Kidney (tissue), 13 donors: ENCODE measurements at regions not wholly inside any gene's neighbourhood (a gene's known extent, or its start where the extent isn't known, plus 50 kb on each side); places are given as distances from the start of the nearest gene placed in this dataset.

Source experiments
- DNase-seq, 5 donors: peaks; one replicate each; pipeline ENCODE4 v3.0.0-alpha.2; 2013 to 2020
- FAIRE-seq: peaks from 2 replicates; lab custom pipeline; 2012; peaks lifted over from hg19 to GRCh38; lab: Jason Lieb, UNC
- H3K27ac ChIP-seq, 2 donors: one replicate each; pipeline ENCODE4 v1.7.0; 2013; ENCODE audit warnings: low read depth in 2 of 2, low read length in 2 of 2, inconsistent platforms in 1 of 2
- H3K27me3 ChIP-seq: one replicate; pipeline ENCODE4 v1.7.1; 2013; ENCODE audit warnings: low read length, inconsistent platforms; ENCODE audit not compliant: control insufficient read depth, insufficient read depth
- H3K36me3 ChIP-seq, 3 donors: one replicate each; pipeline versions ENCODE4 v1.7.0 to v1.7.1; 2013; ENCODE audit warnings: low read length in 3 of 3, control low read depth in 1 of 3, inconsistent platforms in 1 of 3; ENCODE audit not compliant: insufficient read depth in 3 of 3, control insufficient read depth in 2 of 3
- H3K4me1 ChIP-seq, 3 donors: one replicate each; pipeline versions ENCODE4 v1.7.0 to v1.7.1; 2013; ENCODE audit warnings: low read length in 3 of 3, inconsistent platforms in 1 of 3, low read depth in 1 of 3; ENCODE audit not compliant: control insufficient read depth in 2 of 3, insufficient read depth in 2 of 3
- H3K4me3 ChIP-seq, 3 donors: one replicate each; pipeline versions ENCODE4 v1.7.0 to v1.8.1; 2013; ENCODE audit warnings: low read length in 3 of 3, control low read depth in 1 of 3, inconsistent platforms in 1 of 3
- H3K9ac ChIP-seq, 3 donors: one replicate each; pipeline versions ENCODE4 v1.7.0 to v1.7.1; 2013; ENCODE audit warnings: low read length in 3 of 3, control low read depth in 1 of 3, inconsistent platforms in 1 of 3
- H3K9me3 ChIP-seq, 3 donors: one replicate each; pipeline versions ENCODE4 v1.7.0 to v1.7.1; 2013; ENCODE audit warnings: low read length in 3 of 3, control low read depth in 1 of 3, inconsistent platforms in 1 of 3; ENCODE audit not compliant: control insufficient read depth in 2 of 3, insufficient read depth in 1 of 3
- intact Hi-C: fragments of 100-400 bp; cut with DNase I; formaldehyde crosslinking; loops from one replicate; pipeline ENCODE4 v1.11.1; 2022
- TF ChIP-seq, protein P1 (sequence below): IDR thresholded peaks from 3 replicates; pipeline ENCODE4 v1.5.1; 2012; ENCODE audit warnings: mild to moderate bottlenecking, moderate library complexity, borderline replicate concordance; ENCODE audit not compliant: insufficient read depth; ENCODE audit errors: extremely low read depth
- donor health status: control.
- donor health status: control.
- donor health status: control.
- donor health status: control.
- donor health status: control.
- donor health status: DM: yes; HTN: yes; CAD: no.
- donor health status: Normal renal cell carcinoma (clear cell type).

DNA sequence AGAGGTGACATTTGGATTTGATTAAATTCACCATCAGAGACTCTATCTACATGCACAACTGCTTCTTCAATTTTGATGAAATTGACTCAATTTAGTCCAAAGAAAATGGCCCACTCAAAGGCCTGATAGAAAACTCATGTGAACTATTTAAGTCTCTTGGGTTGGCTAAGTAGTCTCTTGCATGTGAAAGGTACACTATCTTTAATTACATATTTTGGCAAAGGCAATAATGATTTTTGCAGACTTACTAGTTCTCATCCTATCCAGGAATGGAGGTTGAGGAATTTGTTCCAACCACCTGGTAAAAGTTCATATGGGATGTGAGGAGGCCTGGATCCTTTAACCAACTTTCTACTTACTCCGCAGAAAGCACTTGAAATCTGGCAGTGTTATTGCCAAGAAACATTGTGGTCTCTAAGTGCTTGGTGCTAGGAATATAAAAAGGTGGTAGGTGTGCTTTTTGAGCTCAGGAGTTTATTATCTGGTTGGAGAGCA, 618.6 kb upstream of the MKI67 start:
- no peaks in the 10 kb centered on the region for H3K27me3 ChIP-seq
- no peak overlapping the region for H3K4me3 ChIP-seq
- no peaks in the 10 kb centered on the region for H3K36me3 ChIP-seq
- no peak overlapping the region for H3K27ac ChIP-seq
- H3K9me3 ChIP-seq: no peaks in the 10 kb centered on the region
- H3K9ac ChIP-seq: no peak overlapping the region
- DNase-seq: no peak
- TF ChIP-seq, protein P1, sequence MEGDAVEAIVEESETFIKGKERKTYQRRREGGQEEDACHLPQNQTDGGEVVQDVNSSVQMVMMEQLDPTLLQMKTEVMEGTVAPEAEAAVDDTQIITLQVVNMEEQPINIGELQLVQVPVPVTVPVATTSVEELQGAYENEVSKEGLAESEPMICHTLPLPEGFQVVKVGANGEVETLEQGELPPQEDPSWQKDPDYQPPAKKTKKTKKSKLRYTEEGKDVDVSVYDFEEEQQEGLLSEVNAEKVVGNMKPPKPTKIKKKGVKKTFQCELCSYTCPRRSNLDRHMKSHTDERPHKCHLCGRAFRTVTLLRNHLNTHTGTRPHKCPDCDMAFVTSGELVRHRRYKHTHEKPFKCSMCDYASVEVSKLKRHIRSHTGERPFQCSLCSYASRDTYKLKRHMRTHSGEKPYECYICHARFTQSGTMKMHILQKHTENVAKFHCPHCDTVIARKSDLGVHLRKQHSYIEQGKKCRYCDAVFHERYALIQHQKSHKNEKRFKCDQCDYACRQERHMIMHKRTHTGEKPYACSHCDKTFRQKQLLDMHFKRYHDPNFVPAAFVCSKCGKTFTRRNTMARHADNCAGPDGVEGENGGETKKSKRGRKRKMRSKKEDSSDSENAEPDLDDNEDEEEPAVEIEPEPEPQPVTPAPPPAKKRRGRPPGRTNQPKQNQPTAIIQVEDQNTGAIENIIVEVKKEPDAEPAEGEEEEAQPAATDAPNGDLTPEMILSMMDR: no peak
- FAIRE-seq: no peak
- peaks cover 0 to 5% (median 0%) of the 10 kb centered on the region in 3 donors for H3K4me1 ChIP-seq
- intact Hi-C loops: no loop called here

DNA sequence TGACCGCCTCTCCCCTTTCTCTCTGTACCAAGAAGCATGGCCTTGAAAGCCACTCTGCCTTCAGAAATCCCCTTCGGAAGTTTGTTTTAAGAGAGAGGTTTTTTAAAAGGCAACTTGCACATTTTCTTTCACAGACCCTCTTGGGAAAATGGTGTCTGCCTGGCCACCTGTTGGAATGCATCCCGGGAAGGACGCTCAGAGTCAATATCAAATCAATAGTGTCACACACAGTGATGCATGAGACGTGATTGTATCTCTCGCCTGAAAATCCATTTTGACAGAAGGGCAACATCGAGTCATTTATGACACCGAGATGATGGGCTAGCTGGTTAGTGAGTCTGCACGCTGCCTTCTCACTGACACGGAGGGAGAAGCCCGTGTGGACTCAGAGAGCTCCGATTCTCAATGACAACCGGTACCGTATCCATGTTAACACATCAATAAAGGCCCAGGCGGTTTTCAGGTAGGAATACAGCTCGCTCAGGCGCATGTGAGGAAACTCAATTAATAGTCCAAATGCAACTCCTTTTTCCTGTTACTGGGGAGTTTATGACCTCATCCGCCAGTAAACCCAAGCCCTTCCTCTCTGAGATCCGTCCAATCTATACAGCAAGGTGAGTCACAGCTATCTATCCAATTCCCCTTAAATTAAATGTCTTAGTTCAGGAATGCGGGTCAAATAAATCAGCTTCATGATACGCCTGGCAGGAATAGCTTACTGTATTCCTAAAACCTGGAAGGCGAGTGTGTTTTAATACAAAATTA, 621.5 kb upstream of the MKI67 start:
- intact Hi-C loops: no loop called here
- H3K4me1 ChIP-seq: no peaks in the 10 kb centered on the region
- H3K27ac ChIP-seq: no peak overlapping the region
- no peaks in the 10 kb centered on the region for H3K36me3 ChIP-seq
- no peaks in the 10 kb centered on the region for H3K9me3 ChIP-seq
- DNase-seq: no peak
- no peak overlapping the region for H3K4me3 ChIP-seq
- no peaks in the 10 kb centered on the region for H3K27me3 ChIP-seq
- H3K9ac ChIP-seq: no peak overlapping the region
- TF ChIP-seq, protein P1: no peak
- no peak for FAIRE-seq

- H3K27ac ChIP-seq: no peak overlapping the region
- FAIRE-seq (no peak), DNase-seq (no peak)
- no peaks in the 10 kb centered on the region for H3K27me3 ChIP-seq
- H3K36me3 ChIP-seq: no peaks in the 10 kb centered on the region
- TF ChIP-seq, protein P1: no peak
- no peaks in the 10 kb centered on the region for H3K4me1 ChIP-seq
- H3K9me3 ChIP-seq: no peaks in the 10 kb centered on the region
- intact Hi-C loops: no loop called here
- no peak overlapping the region for H3K9ac ChIP-seq
- no peak overlapping the region for H3K4me3 ChIP-seq
Observed at GRCh38 chr10:128751284-128751683, 625.1 kb upstream of the MKI67 start.
